ENCODE measurements at regions not wholly inside any gene's neighbourhood (a gene's known extent, or its start where the extent isn't known, plus 50 kb on each side); places are given as distances from the start of the nearest gene placed in this dataset.

- H3K27ac ChIP-seq (ENCODE audit: control insufficient read depth, insufficient read depth) = no peak overlapping the region
- no peak for DNase-seq (ENCODE audit: low read depth, low spot score)
- no peak for ATAC-seq
- intact Hi-C loops (cut with micrococcal nuclease; ENCODE audit: unreplicated experiment) (no loop called here), in situ Hi-C loops (cut with MboI) (no loop called here)
- H3K4me2 ChIP-seq (ENCODE audit: control insufficient read depth, insufficient read depth) = no peak overlapping the region
- no peak for FAIRE-seq
- BruUV-seq (replicated peaks) = no TSS peak
- no peaks in the 10 kb centered on the region for H4K20me1 ChIP-seq (ENCODE audit: control insufficient read depth, insufficient read depth)
- H3K9ac ChIP-seq (ENCODE audit: control insufficient read depth, insufficient read depth, low read length) = no peak overlapping the region
- ChIA-PET CTCF (interaction anchor here (0.6 kb wide), 1 partner anchor 608 kb away, joined by 3 read pairs; no protein-coding TSS in a partner anchor), RAD21 (ENCODE audit: unreplicated experiment) (no interaction called here), POLR2A (no interaction called here), SMC1A (ENCODE audit: uncharacterized antibody, unreplicated experiment) (no interaction called here)
- H3K79me2 ChIP-seq (ENCODE audit: control insufficient read depth, insufficient read depth, low read length) = no peaks in the 10 kb centered on the region
- no peaks in the 10 kb centered on the region for H3K4me1 ChIP-seq (ENCODE audit: control insufficient read depth, insufficient read depth, low read length)
- H3K27me3 ChIP-seq (replicated peaks in 1 of 2; ENCODE audit: control insufficient read depth in 2 of 2, insufficient read depth in 2 of 2, low read length in 1 of 2) = no peaks in the 10 kb centered on the region
- H3K36me3 ChIP-seq (ENCODE audit: control insufficient read depth in 2 of 2, insufficient read depth in 2 of 2, low read length in 1 of 2) = no peaks in the 10 kb centered on the region
- H3K4me3 ChIP-seq = no peak overlapping the region
- WGBS (ENCODE audit: insufficient coverage, insufficient replicate concordance, low lambda C conversion rate, missing lambda C conversion rate) = 8% methylated on average over 4 of the region's 4 CpGs
- H2AFZ ChIP-seq (ENCODE audit: control insufficient read depth, low read depth, low read length) = no peak overlapping the region
- no peaks in the 10 kb centered on the region for H3K9me3 ChIP-seq (replicated peaks; ENCODE audit: control insufficient read depth, insufficient read depth, low read length)
- TF ChIP-seq PKNOX1 (IDR thresholded peaks at IDR 0.05) (no peak), RB1 (IDR thresholded peaks at IDR 0.05; ENCODE audit: borderline replicate concordance) (no peak), IRF3 (IDR thresholded peaks at IDR 0.05) (no peak), EP300 (IDR thresholded peaks at IDR 0.05; ENCODE audit: borderline replicate concordance in 1 of 2, control insufficient read depth in 1 of 2, low read depth in 2 of 2, low read length in 2 of 2) (no peak), STAT1 (conservative IDR thresholded peaks at IDR 0.05) (no peak), POU2F2 (IDR thresholded peaks at IDR 0.05; ENCODE audit: borderline replicate concordance, low read depth, low read length) (no peak), BHLHE40 (IDR thresholded peaks at IDR 0.05; ENCODE audit: borderline replicate concordance in 1 of 2, low read depth in 2 of 2, low read length in 1 of 2) (no peak), REST (IDR thresholded peaks at IDR 0.05; ENCODE audit: low read depth, low read length) (no peak), BRCA1 (IDR thresholded peaks at IDR 0.05; ENCODE audit: low read depth, low read length) (no peak), NR2C1 (IDR thresholded peaks at IDR 0.05) (no peak), CEBPB (IDR thresholded peaks at IDR 0.05; ENCODE audit: borderline replicate concordance in 1 of 2, low read depth in 2 of 2, low read length in 2 of 2) (no peak)
Observed at GRCh38 chrX:26032111-26032912, 105.8 kb upstream of the MAGEB18 start.
